ENCODE measurements at regions not wholly inside any gene's neighbourhood (a gene's known extent, or its start where the extent isn't known, plus 50 kb on each side); places are given as distances from the start of the nearest gene placed in this dataset.

GRCh38 chr5:54670281-54670680, 152.7 kb downstream of the SNX18 start:
- no peak for TF ChIP-seq CTCF (conservative IDR thresholded peaks at IDR 0.05)
- DNase-seq (ENCODE audit: low read depth, low spot score), result no peak
- H3K9me3 Mint-ChIP-seq, result peaks cover 14% of the 10 kb centered on the region
- no peaks in the 10 kb centered on the region for H3K27me3 Mint-ChIP-seq (ENCODE audit: low read depth)
- H3K4me3 Mint-ChIP-seq, result no peak overlapping the region
- H3K27ac Mint-ChIP-seq (ENCODE audit: unreplicated experiment), result no peak overlapping the region
- H3K4me1 Mint-ChIP-seq, result peaks cover 10% of the 10 kb centered on the region
- H3K36me3 Mint-ChIP-seq (ENCODE audit: low read depth), result peaks cover 7% of the 10 kb centered on the region

GRCh38 chr5:54669845-54670244, 152.3 kb downstream of the SNX18 start:
- H3K27ac Mint-ChIP-seq (ENCODE audit: unreplicated experiment), result no peak overlapping the region
- no peak for DNase-seq (ENCODE audit: low read depth, low spot score)
- peaks cover 10% of the 10 kb centered on the region for H3K4me1 Mint-ChIP-seq
- H3K9me3 Mint-ChIP-seq, result peaks cover 14% of the 10 kb centered on the region
- no peak for TF ChIP-seq CTCF (conservative IDR thresholded peaks at IDR 0.05)
- H3K36me3 Mint-ChIP-seq (ENCODE audit: low read depth), result peaks cover 7% of the 10 kb centered on the region
- H3K4me3 Mint-ChIP-seq, result no peak overlapping the region
- no peaks in the 10 kb centered on the region for H3K27me3 Mint-ChIP-seq (ENCODE audit: low read depth)

GRCh38 chr5:54669285-54669684, 151.7 kb downstream of the SNX18 start:
- no peak overlapping the region for H3K27ac Mint-ChIP-seq (ENCODE audit: unreplicated experiment)
- no peak for TF ChIP-seq CTCF (conservative IDR thresholded peaks at IDR 0.05)
- H3K9me3 Mint-ChIP-seq, result peaks cover 14% of the 10 kb centered on the region
- no peak overlapping the region for H3K4me3 Mint-ChIP-seq
- H3K27me3 Mint-ChIP-seq (ENCODE audit: low read depth), result no peaks in the 10 kb centered on the region
- no peak for DNase-seq (ENCODE audit: low read depth, low spot score)
- peaks cover 10% of the 10 kb centered on the region for H3K4me1 Mint-ChIP-seq
- peaks cover 7% of the 10 kb centered on the region for H3K36me3 Mint-ChIP-seq (ENCODE audit: low read depth)

GRCh38 chr5:54668096-54668495, 150.5 kb downstream of the SNX18 start:
- Mint-ChIP-seq H3K9me3 (peaks cover 14% of the 10 kb centered on the region), H3K27me3 (ENCODE audit: low read depth) (no peaks in the 10 kb centered on the region), H3K4me1 (peaks cover 11% of the 10 kb centered on the region), H3K27ac (ENCODE audit: unreplicated experiment) (no peak overlapping the region), H3K36me3 (ENCODE audit: low read depth) (peaks cover 7% of the 10 kb centered on the region), H3K4me3 (no peak overlapping the region)
- no peak for DNase-seq (ENCODE audit: low read depth, low spot score)
- TF ChIP-seq CTCF (conservative IDR thresholded peaks at IDR 0.05), result no peak

GRCh38 chr5:54667136-54667535, 149.6 kb downstream of the SNX18 start:
- Mint-ChIP-seq H3K27ac (ENCODE audit: unreplicated experiment) (no peak overlapping the region), H3K27me3 (ENCODE audit: low read depth) (no peaks in the 10 kb centered on the region), H3K4me3 (no peak overlapping the region), H3K36me3 (ENCODE audit: low read depth) (peaks cover 3% of the 10 kb centered on the region), H3K9me3 (peaks cover 9% of the 10 kb centered on the region), H3K4me1 (peaks cover 19% of the 10 kb centered on the region)
- TF ChIP-seq CTCF (conservative IDR thresholded peaks at IDR 0.05), result no peak
- DNase-seq (ENCODE audit: low read depth, low spot score), result no peak

GRCh38 chr5:54663866-54664265, 146.3 kb downstream of the SNX18 start:
- H3K36me3 Mint-ChIP-seq (ENCODE audit: low read depth), result peaks cover 3% of the 10 kb centered on the region
- H3K9me3 Mint-ChIP-seq, result peaks cover 7% of the 10 kb centered on the region
- no peaks in the 10 kb centered on the region for H3K27me3 Mint-ChIP-seq (ENCODE audit: low read depth)
- peaks cover 15% of the 10 kb centered on the region for H3K4me1 Mint-ChIP-seq
- no peak overlapping the region for H3K4me3 Mint-ChIP-seq
- H3K27ac Mint-ChIP-seq (ENCODE audit: unreplicated experiment), result no peak overlapping the region
- no peak for DNase-seq (ENCODE audit: low read depth, low spot score)
- no peak for TF ChIP-seq CTCF (conservative IDR thresholded peaks at IDR 0.05)
